SK-N-SH (cell line): ENCODE measurements at regions not wholly inside any gene's neighbourhood (a gene's known extent, or its start where the extent isn't known, plus 50 kb on each side); places are given as distances from the start of the nearest gene placed in this dataset.
"Not testable (repeated sequence)": the region's sequence is repeated elsewhere in the genome, so short reads cannot be mapped to it uniquely, and the experiment has no call there.

Experiments used
- CTCF ChIA-PET: fragments of 300-600, 350-600 bp; formaldehyde crosslinking; extraction: SDS; loops from one replicate; lab custom pipeline; 2021; lab: Yijun Ruan, JAX
- POLR2A ChIA-PET: fragments of 350-600 bp; sonication (Branson Sonifier 250); formaldehyde crosslinking; extraction: SDS; loops from one replicate; lab custom pipeline; 2020; ENCODE audit warnings: antibody characterized with exemption, inconsistent platforms; lab: Yijun Ruan, JAX
- DNase-seq: peaks from one replicate; pipeline ENCODE4 v3.0.0; 2012
- H2AFZ ChIP-seq: fragments of 200-600 bp; sonication (generic); 2 replicates; pipeline ENCODE4 v1.8.1; 2016; ENCODE audit warnings: antibody characterized with exemption, mild to moderate bottlenecking, low read depth
- H3F3A ChIP-seq: fragments of 200-600 bp; sonication (generic); replicated peaks from 2 replicates; pipeline ENCODE3; 2016; ENCODE audit warnings: antibody characterized with exemption, mild to moderate bottlenecking; ENCODE audit not compliant: insufficient read depth
- H3K27ac ChIP-seq, 2 experiments: fragments of 200-500 bp in 1 of 2; fragments of 200-600 bp in 1 of 2; sonication (Bioruptor generic) in 1 of 2; sonication (generic), shearing (Covaris generic) in 1 of 2; 2 replicates each; pipeline versions ENCODE4 v1.5.1 to v1.6.1; 2014 to 2016; ENCODE audit warnings: low read depth in 2 of 2, inconsistent platforms in 1 of 2, low read length in 1 of 2, mild to moderate bottlenecking in 1 of 2, mixed read lengths in 1 of 2
- H3K27me3 ChIP-seq: fragments of 200-600 bp; sonication (generic), shearing (Covaris generic); 2 replicates; pipeline ENCODE4 v1.6.1; 2016; ENCODE audit warnings: mixed run types; ENCODE audit not compliant: insufficient read depth
- H3K36me3 ChIP-seq, 2 experiments: fragments of 200-500 bp in 1 of 2; fragments of 200-600 bp in 1 of 2; sonication (Bioruptor generic) in 1 of 2; sonication (generic) in 1 of 2; replicated peaks in 1 of 2; 2 replicates each; pipeline versions ENCODE3 to v1.5.1; 2014 to 2016; ENCODE audit warnings: low read length in 1 of 2, mild to moderate bottlenecking in 1 of 2; ENCODE audit not compliant: insufficient read depth in 2 of 2, control insufficient read depth in 1 of 2
- H3K4me1 ChIP-seq, 2 experiments: fragments of 200-500 bp in 1 of 2; fragments of 200-600 bp in 1 of 2; sonication (Bioruptor generic) in 1 of 2; sonication (generic), shearing (Covaris generic) in 1 of 2; 2 replicates each; pipeline versions ENCODE4 v1.5.1 to v1.6.1; 2014 to 2016; ENCODE audit warnings: low read depth in 1 of 2, low read length in 1 of 2, mixed run types in 1 of 2; ENCODE audit not compliant: insufficient read depth in 2 of 2, control insufficient read depth in 1 of 2
- H3K4me2 ChIP-seq: fragments of 200-600 bp; sonication (generic), shearing (Covaris generic); 2 replicates; pipeline ENCODE4 v1.6.1; 2017; ENCODE audit warnings: mixed run types
- H3K4me3 ChIP-seq, 2 experiments: fragments of 200-500 bp in 1 of 2; fragments of 200-600 bp in 1 of 2; sonication (Bioruptor generic) in 1 of 2; sonication (generic), shearing (Covaris generic) in 1 of 2; 2 replicates each; pipeline versions ENCODE4 v1.5.1 to v1.8.1; 2014 to 2016; ENCODE audit warnings: low read depth in 2 of 2, inconsistent platforms in 1 of 2, low read length in 1 of 2, mild to moderate bottlenecking in 1 of 2, mixed read lengths in 1 of 2, moderate library complexity in 1 of 2
- H3K79me2 ChIP-seq: fragments of 200-600 bp; sonication (generic); 2 replicates; pipeline ENCODE4 v1.8.1; 2017; ENCODE audit warnings: mild to moderate bottlenecking; ENCODE audit not compliant: insufficient read depth
- H3K9ac ChIP-seq: fragments of 200-600 bp; sonication (generic); 2 replicates; pipeline ENCODE4 v1.6.1; 2017; ENCODE audit warnings: mixed run types
- H3K9me2 ChIP-seq: fragments of 200-600 bp; sonication (generic); 2 replicates; pipeline ENCODE4 v1.6.1; 2017; ENCODE audit warnings: mixed run types
- H3K9me3 ChIP-seq: fragments of 200-600 bp; sonication (generic); 2 replicates; pipeline ENCODE4 v1.6.1; 2017; ENCODE audit warnings: mixed run types, mild to moderate bottlenecking, moderate library complexity
- H4K20me1 ChIP-seq: fragments of 200-600 bp; sonication (generic); 2 replicates; pipeline ENCODE4 v1.6.1; 2017; ENCODE audit warnings: mild to moderate bottlenecking, mixed run types; ENCODE audit not compliant: insufficient read depth
- CHD2 ChIP-seq: fragments of 150-350 bp; IDR thresholded peaks from 2 replicates; pipeline ENCODE4 v1.6.1; 2018; ENCODE audit warnings: low read length; ENCODE audit not compliant: partially characterized antibody
- FOXM1 ChIP-seq: IDR thresholded peaks from 2 replicates; pipeline ENCODE4 v1.4.0; 2012; ENCODE audit warnings: low read depth, mild to moderate bottlenecking
- GATA2 ChIP-seq: sonication (generic); formaldehyde crosslinking; IDR thresholded peaks from 2 replicates; pipeline ENCODE4 v1.5.0; 2020; ENCODE audit warnings: mild to moderate bottlenecking, missing genetic modification reagents
- JUND ChIP-seq: IDR thresholded peaks from 2 replicates; pipeline ENCODE4 v1.4.0; 2012
- MAX ChIP-seq: IDR thresholded peaks from 2 replicates; pipeline ENCODE4 v1.4.0; 2012; ENCODE audit warnings: low read depth
- MXI1 ChIP-seq: IDR thresholded peaks from 2 replicates; pipeline ENCODE4 v1.6.1; 2012; ENCODE audit warnings: mild to moderate bottlenecking, low read depth, low read length, improper control_type of control experiment
- NRF1 ChIP-seq: IDR thresholded peaks from 2 replicates; pipeline ENCODE4 v1.6.1; 2012; ENCODE audit warnings: low read depth, mild to moderate bottlenecking, low read length
- RAD21 ChIP-seq: IDR thresholded peaks from 2 replicates; pipeline ENCODE4 v1.6.1; 2012; ENCODE audit warnings: mild to moderate bottlenecking, low read length
- REST ChIP-seq: IDR thresholded peaks from 2 replicates; pipeline ENCODE4 v1.6.1; 2012; ENCODE audit warnings: mild to moderate bottlenecking, low read depth, low read length, moderate library complexity
- RXRA ChIP-seq: IDR thresholded peaks from 2 replicates; pipeline ENCODE4 v1.4.0; 2012; ENCODE audit warnings: low read depth, mild to moderate bottlenecking, borderline replicate concordance
- SIN3A ChIP-seq: IDR thresholded peaks from 2 replicates; pipeline ENCODE4 v1.6.1; 2012; ENCODE audit warnings: low read depth, mild to moderate bottlenecking, low read length, moderate library complexity, borderline replicate concordance
- SMC3 ChIP-seq: IDR thresholded peaks from 2 replicates; pipeline ENCODE4 v1.6.1; 2012; ENCODE audit warnings: low read depth, low read length, improper control_type of control experiment
- TAF1 ChIP-seq: IDR thresholded peaks from 2 replicates; pipeline ENCODE4 v1.6.1; 2012; ENCODE audit warnings: low read depth, mild to moderate bottlenecking, low read length, moderate library complexity, borderline replicate concordance
- TCF12 ChIP-seq: IDR thresholded peaks from 2 replicates; pipeline ENCODE4 v1.4.0; 2012
- USF1 ChIP-seq: IDR thresholded peaks from 2 replicates; pipeline ENCODE4 v1.4.0; 2012; ENCODE audit warnings: low read depth, borderline replicate concordance
- USF2 ChIP-seq: fragments of 150-350 bp; IDR thresholded peaks from 2 replicates; pipeline ENCODE4 v1.6.1; 2017; ENCODE audit warnings: antibody characterized with exemption, low read length, low read depth, borderline replicate concordance
- WGBS: methylation state at CpG from one replicate; pipeline ENCODE4 v1.1.6; 2017; ENCODE audit warnings: low lambda C conversion rate; 5-methylcytosine and 5-hydroxymethylcytosine counted together

GRCh38 chr22:49391436-49391835 is 436.2 kb downstream of the BRD1 start:
- Histone ChIP-seq H3K9ac (no peak overlapping the region), H3K4me2 (no peak overlapping the region), H3K79me2 (no peaks in the 10 kb centered on the region), H3K4me3 (no peak overlapping the region), H3K9me2 (no peaks in the 10 kb centered on the region), H2AFZ (no peak overlapping the region), H3F3A (peaks cover 14% of the 10 kb centered on the region), H3K27ac (no peak overlapping the region), H3K4me1 (no peaks in the 10 kb centered on the region), H3K36me3 (no peaks in the 10 kb centered on the region), H3K27me3 (no peaks in the 10 kb centered on the region), H4K20me1 (no peaks in the 10 kb centered on the region), H3K9me3 (0 out of 2 replicates have a peak, but pooled peaks cover 5% of the 10 kb centered on the region)
- POLR2A ChIA-PET: no interaction called here
- TF ChIP-seq MXI1: no peak
- no peak for TF ChIP-seq USF2
- TF ChIP-seq USF1: no peak
- no peak for TF ChIP-seq FOXM1
- TF ChIP-seq MAX: no peak
- no peak for TF ChIP-seq SIN3A
- TF ChIP-seq CHD2: no peak
- TF ChIP-seq RXRA: no peak
- no peak for TF ChIP-seq NRF1
- no peak for TF ChIP-seq JUND
- TF ChIP-seq GATA2 (CRISPR knock-in tag): no peak
- no peak for TF ChIP-seq RAD21
- TF ChIP-seq REST: no peak
- no peak for DNase-seq
- CTCF ChIA-PET: no interaction called here
- WGBS: 48% methylated on average over 5 of the region's 18 CpGs

GRCh38 chr22:49390954-49391353 is 436.7 kb downstream of the BRD1 start:
- no peaks in the 10 kb centered on the region for H4K20me1 ChIP-seq
- H3K4me2 ChIP-seq: no peak overlapping the region
- DNase-seq: no peak
- ChIA-PET POLR2A (no interaction called here), CTCF (no interaction called here)
- H3K9me2 ChIP-seq: no peaks in the 10 kb centered on the region
- TF ChIP-seq TCF12 (no peak), SMC3 (no peak), TAF1 (no peak)
- H2AFZ ChIP-seq: no peak overlapping the region
- H3K9me3 ChIP-seq: 0 out of 2 replicates have a peak, but pooled peaks cover 5% of the 10 kb centered on the region
- no peaks in the 10 kb centered on the region for H3K36me3 ChIP-seq
- H3K4me3 ChIP-seq: no peak overlapping the region
- no peaks in the 10 kb centered on the region for H3K4me1 ChIP-seq
- no peak overlapping the region for H3K27ac ChIP-seq
- H3K9ac ChIP-seq: no peak overlapping the region
- H3K27me3 ChIP-seq: no peaks in the 10 kb centered on the region
- 79% methylated on average over 7 of the region's 7 CpGs for WGBS
- peaks cover 15% of the 10 kb centered on the region for H3F3A ChIP-seq
- no peaks in the 10 kb centered on the region for H3K79me2 ChIP-seq

- H3K36me3 ChIP-seq, H3K9me2 ChIP-seq, H3K27ac ChIP-seq, H3K4me2 ChIP-seq, H3K79me2 ChIP-seq, H3K27me3 ChIP-seq, DNase-seq, H2AFZ ChIP-seq, H4K20me1 ChIP-seq, H3K9ac ChIP-seq, POLR2A ChIA-PET, H3K4me3 ChIP-seq, H3K9me3 ChIP-seq, H3K4me1 ChIP-seq, CTCF ChIA-PET: not testable (repeated sequence)
- WGBS: 20% methylated on average over 4 of the region's 7 CpGs
- peaks cover 22% of the 10 kb centered on the region for H3F3A ChIP-seq
Measured at GRCh38 chr22:49383909-49384308, 443.8 kb downstream of the BRD1 start.
